MM.1S (cell line): ENCODE measurements at regions not wholly inside any gene's neighbourhood (a gene's known extent, or its start where the extent isn't known, plus 50 kb on each side); places are given as distances from the start of the nearest gene placed in this dataset.

Source experiments
- DNase-seq: peaks from one replicate; pipeline ENCODE4 v3.0.0-alpha.2; 2015
- H2AFZ ChIP-seq: fragments of 300-600 bp; sonication (generic); 2 replicates; pipeline ENCODE4 v1.6.0; 2016; ENCODE audit warnings: antibody characterized with exemption, low read length
- H3F3A ChIP-seq: fragments of 300-600 bp; sonication (generic); 2 replicates; pipeline ENCODE4 v1.6.1; 2016; ENCODE audit warnings: mild to moderate bottlenecking, antibody characterized with exemption, low read length, moderate library complexity, mixed read lengths; ENCODE audit not compliant: insufficient read depth
- H3K27ac ChIP-seq: fragments of 300-600 bp; sonication (generic); 2 replicates; pipeline ENCODE4 v1.5.1; 2016; ENCODE audit warnings: mild to moderate bottlenecking, low read length
- H3K27me3 ChIP-seq: fragments of 300-600 bp; sonication (generic); replicated peaks from 2 replicates; pipeline ENCODE4 v1.6.0; 2016; ENCODE audit warnings: low read length; ENCODE audit not compliant: insufficient read depth
- H3K36me3 ChIP-seq: fragments of 300-600 bp; sonication (generic); replicated peaks from 2 replicates; pipeline ENCODE4 v1.6.1; 2016; ENCODE audit warnings: mild to moderate bottlenecking, low read length, mixed read lengths; ENCODE audit not compliant: insufficient read depth
- H3K4me1 ChIP-seq: fragments of 300-600 bp; sonication (generic); 2 replicates; pipeline ENCODE4 v1.6.1; 2016; ENCODE audit warnings: low read length, mixed read lengths
- H3K4me2 ChIP-seq: fragments of 300-600 bp; sonication (generic); 2 replicates; pipeline ENCODE4 v1.6.0; 2016; ENCODE audit warnings: low read depth, low read length
- H3K4me3 ChIP-seq: fragments of 300-600 bp; sonication (generic); 2 replicates; pipeline ENCODE4 v1.5.1; 2016; ENCODE audit warnings: low read length, mixed read lengths
- H3K79me2 ChIP-seq: fragments of 300-600 bp; sonication (generic); 2 replicates; pipeline ENCODE4 v1.6.1; 2016; ENCODE audit warnings: mixed run types, low read length, mixed read lengths
- H3K9ac ChIP-seq: fragments of 300-600 bp; sonication (generic); 2 replicates; pipeline ENCODE4 v1.6.1; 2016; ENCODE audit warnings: low read length, mixed read lengths
- H3K9me2 ChIP-seq: fragments of 300-600 bp; sonication (generic); replicated peaks from 2 replicates; pipeline ENCODE4 v1.6.1; 2016; ENCODE audit warnings: mild to moderate bottlenecking, low read length, mixed read lengths; ENCODE audit not compliant: insufficient read depth
- H3K9me3 ChIP-seq: fragments of 300-600 bp; sonication (generic); replicated peaks from 2 replicates; pipeline ENCODE4 v1.6.1; 2016; ENCODE audit warnings: mild to moderate bottlenecking, low read length, mixed read lengths; ENCODE audit not compliant: insufficient read depth
- H4K20me1 ChIP-seq: fragments of 300-600 bp; sonication (generic); 2 replicates; pipeline ENCODE4 v1.6.1; 2016; ENCODE audit warnings: mild to moderate bottlenecking, low read length, moderate library complexity, mixed read lengths; ENCODE audit not compliant: insufficient read depth
- EZH2 ChIP-seq: fragments of 300-600 bp; sonication (generic); optimal IDR thresholded peaks from 2 replicates; pipeline ENCODE3; 2017; ENCODE audit warnings: low read depth, mild to moderate bottlenecking, antibody characterized with exemption, low read length, mixed read lengths
- EZH2phosphoT487 ChIP-seq: fragments of 300-600 bp; sonication (generic); IDR thresholded peaks from 2 replicates; pipeline ENCODE4 v1.6.1; 2018; ENCODE audit warnings: antibody characterized with exemption, low read length
- TF ChIP-seq, protein P1 (sequence below): fragments of 300-600 bp; sonication (generic); IDR thresholded peaks from 2 replicates; pipeline ENCODE4 v1.5.1; 2016; ENCODE audit warnings: antibody characterized with exemption, low read length, mixed read lengths

DNA sequence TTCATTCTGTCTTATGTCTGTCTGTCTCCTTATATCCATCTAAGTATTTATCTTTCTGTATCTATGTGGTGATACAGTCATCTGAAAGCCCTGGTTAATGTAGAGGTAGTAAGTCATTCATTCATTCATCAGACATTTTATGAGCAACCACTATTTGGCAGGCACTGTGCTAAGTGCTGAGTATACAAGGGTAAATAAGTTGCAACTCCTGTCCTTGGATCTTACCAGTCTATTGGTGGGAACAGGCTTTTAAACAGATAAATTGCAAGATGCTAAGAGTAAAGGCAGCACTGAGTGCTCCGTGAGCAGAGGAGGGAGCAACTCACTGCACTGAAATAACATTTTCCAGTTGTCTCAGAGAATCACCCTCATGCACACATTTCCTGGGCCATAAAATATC, 68.6 kb downstream of the TMEM30B start:
- Histone ChIP-seq H3K9ac (no peak overlapping the region), H3K79me2 (no peaks in the 10 kb centered on the region), H3K27me3 (no peaks in the 10 kb centered on the region)

DNA sequence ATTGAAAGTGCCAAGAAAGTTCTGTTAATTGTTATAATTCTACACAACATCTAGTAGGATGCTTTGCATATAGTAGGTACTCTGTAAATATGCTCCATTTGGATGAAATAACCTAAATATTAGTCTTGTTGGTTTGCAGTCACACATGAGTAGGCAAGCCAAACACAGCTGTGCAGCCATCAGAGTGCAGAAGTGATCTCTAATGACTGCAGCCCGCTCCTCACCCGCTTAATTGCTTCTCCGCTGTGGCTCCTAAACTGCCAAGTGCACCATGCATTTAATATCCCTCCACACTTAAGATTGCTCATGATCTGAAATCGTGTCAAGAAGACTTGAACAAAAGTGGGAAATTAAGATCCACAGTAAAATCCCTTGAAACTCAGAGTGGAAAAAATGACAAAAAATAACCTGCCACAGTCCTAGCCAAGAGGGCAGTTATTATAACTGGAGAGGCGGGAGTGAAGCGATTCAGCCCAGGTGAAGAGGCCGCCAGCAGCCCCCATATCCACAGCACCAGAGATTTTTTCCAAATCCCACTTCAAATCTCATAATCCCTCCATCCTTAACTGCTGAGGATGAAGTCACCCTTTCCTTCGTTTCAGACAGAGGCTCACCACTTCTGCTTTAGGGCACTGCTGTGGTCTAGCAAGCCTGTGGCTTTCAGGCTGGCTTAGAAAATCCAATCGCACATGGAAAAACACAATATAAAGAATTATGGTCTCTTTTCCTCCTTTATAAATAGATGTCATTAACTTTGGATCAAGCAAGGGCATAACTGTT, 69.5 kb downstream of the TMEM30B start:
- no peak for DNase-seq
- no peak overlapping the region for H3K4me2 ChIP-seq

More for the DNA sequence above, 68.6 kb downstream of the TMEM30B start:
- H3K27ac ChIP-seq, result no peak overlapping the region
- H2AFZ ChIP-seq, result no peak overlapping the region
- no peaks in the 10 kb centered on the region for H3K36me3 ChIP-seq
- H3K4me3 ChIP-seq, result no peak overlapping the region
- no peaks in the 10 kb centered on the region for H3K4me1 ChIP-seq
- H3K9me3 ChIP-seq, result no peaks in the 10 kb centered on the region
- no peak for DNase-seq
- no peak for TF ChIP-seq EZH2
- TF ChIP-seq, protein P1, sequence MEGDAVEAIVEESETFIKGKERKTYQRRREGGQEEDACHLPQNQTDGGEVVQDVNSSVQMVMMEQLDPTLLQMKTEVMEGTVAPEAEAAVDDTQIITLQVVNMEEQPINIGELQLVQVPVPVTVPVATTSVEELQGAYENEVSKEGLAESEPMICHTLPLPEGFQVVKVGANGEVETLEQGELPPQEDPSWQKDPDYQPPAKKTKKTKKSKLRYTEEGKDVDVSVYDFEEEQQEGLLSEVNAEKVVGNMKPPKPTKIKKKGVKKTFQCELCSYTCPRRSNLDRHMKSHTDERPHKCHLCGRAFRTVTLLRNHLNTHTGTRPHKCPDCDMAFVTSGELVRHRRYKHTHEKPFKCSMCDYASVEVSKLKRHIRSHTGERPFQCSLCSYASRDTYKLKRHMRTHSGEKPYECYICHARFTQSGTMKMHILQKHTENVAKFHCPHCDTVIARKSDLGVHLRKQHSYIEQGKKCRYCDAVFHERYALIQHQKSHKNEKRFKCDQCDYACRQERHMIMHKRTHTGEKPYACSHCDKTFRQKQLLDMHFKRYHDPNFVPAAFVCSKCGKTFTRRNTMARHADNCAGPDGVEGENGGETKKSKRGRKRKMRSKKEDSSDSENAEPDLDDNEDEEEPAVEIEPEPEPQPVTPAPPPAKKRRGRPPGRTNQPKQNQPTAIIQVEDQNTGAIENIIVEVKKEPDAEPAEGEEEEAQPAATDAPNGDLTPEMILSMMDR, result no peak
- TF ChIP-seq EZH2phosphoT487, result no peak
- no peaks in the 10 kb centered on the region for H3F3A ChIP-seq
- no peaks in the 10 kb centered on the region for H3K9me2 ChIP-seq
- no peaks in the 10 kb centered on the region for H4K20me1 ChIP-seq
- H3K4me2 ChIP-seq, result no peak overlapping the region

DNA sequence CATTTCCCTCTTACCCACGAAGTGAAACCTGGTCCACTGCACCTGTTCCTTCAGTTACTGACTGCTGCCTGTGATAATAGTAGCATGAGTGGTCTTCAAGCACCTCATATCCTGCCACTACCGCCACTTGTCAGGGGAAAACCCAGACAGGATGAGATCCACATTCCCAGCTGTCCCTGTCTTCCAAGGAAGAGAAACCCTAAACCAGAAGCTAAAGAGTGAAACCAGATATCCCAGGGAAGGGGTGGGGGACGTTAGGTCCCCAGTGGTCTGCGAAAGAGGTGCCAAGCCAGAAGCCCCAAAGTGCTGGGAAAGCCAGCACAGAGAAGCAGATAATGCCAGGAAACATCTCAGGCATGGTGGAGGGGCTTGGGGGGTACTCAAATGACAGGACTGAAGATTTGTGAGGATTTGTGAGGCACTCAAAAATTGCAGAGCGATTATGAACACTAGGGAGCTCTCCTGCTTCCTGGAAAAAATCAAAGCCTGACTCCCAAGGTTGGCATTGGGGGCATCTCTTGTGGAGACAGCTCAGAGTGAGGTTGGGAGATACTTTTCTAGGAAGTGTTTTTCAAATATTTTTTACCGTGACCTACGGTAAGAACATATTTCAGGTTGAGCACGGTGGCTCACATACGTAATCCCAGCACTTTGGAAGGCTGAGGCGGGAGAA, 77.9 kb downstream of the TMEM30B start:
- TF ChIP-seq EZH2, result no peak
- TF ChIP-seq, protein P1, result no peak
- no peak for TF ChIP-seq EZH2phosphoT487
- H4K20me1 ChIP-seq, result no peaks in the 10 kb centered on the region
- H3K4me3 ChIP-seq, result no peak overlapping the region
- DNase-seq, result no peak
- H2AFZ ChIP-seq, result no peak overlapping the region
- H3K9ac ChIP-seq, result no peak overlapping the region
- H3K9me2 ChIP-seq, result no peaks in the 10 kb centered on the region
- no peaks in the 10 kb centered on the region for H3K27me3 ChIP-seq
- H3K36me3 ChIP-seq, result no peaks in the 10 kb centered on the region
- H3K4me2 ChIP-seq, result no peak overlapping the region
- H3K27ac ChIP-seq, result no peak overlapping the region
- H3K79me2 ChIP-seq, result no peaks in the 10 kb centered on the region
- no peaks in the 10 kb centered on the region for H3F3A ChIP-seq
- H3K9me3 ChIP-seq, result no peaks in the 10 kb centered on the region
- H3K4me1 ChIP-seq, result no peaks in the 10 kb centered on the region

More for the DNA sequence above, 69.5 kb downstream of the TMEM30B start:
- no peaks in the 10 kb centered on the region for H3F3A ChIP-seq
- no peaks in the 10 kb centered on the region for H3K4me1 ChIP-seq
- H3K9me2 ChIP-seq, result no peaks in the 10 kb centered on the region
- H4K20me1 ChIP-seq, result no peaks in the 10 kb centered on the region
- H3K36me3 ChIP-seq, result no peaks in the 10 kb centered on the region
- H3K4me3 ChIP-seq, result no peak overlapping the region
- TF ChIP-seq EZH2phosphoT487 (no peak), EZH2 (no peak)
- TF ChIP-seq, protein P1, result no peak
- no peaks in the 10 kb centered on the region for H3K79me2 ChIP-seq
- H3K27me3 ChIP-seq, result no peaks in the 10 kb centered on the region
- no peaks in the 10 kb centered on the region for H3K9me3 ChIP-seq
- H2AFZ ChIP-seq, result no peak overlapping the region
- no peak overlapping the region for H3K9ac ChIP-seq
- H3K27ac ChIP-seq, result no peak overlapping the region
